GM23338 (cell line): ENCODE measurements at regions not wholly inside any gene's neighbourhood (a gene's known extent, or its start where the extent isn't known, plus 50 kb on each side); places are given as distances from the start of the nearest gene placed in this dataset.

ENCODE experiments used
- CREB1 ChIP-seq: fragments of 250-450 bp; sonication (Bioruptor Pico); IDR thresholded peaks from 2 replicates; pipeline ENCODE4 v1.5.0; 2020; ENCODE audit warnings: low read depth, mild to moderate bottlenecking, moderate library complexity
- EZH2 ChIP-seq: fragments of 200-600 bp; sonication (generic); IDR thresholded peaks from one replicate; pipeline ENCODE4 v1.8.0; 2017; ENCODE audit warnings: antibody characterized with exemption, mild to moderate bottlenecking, low read depth; ENCODE audit not compliant: unreplicated experiment
- POLR2AphosphoS5 ChIP-seq: IDR thresholded peaks from 2 replicates; pipeline ENCODE4 v1.6.1; 2016; ENCODE audit warnings: antibody characterized with exemption, low read depth
- STAT1 ChIP-seq: IDR thresholded peaks from one replicate; pipeline ENCODE4 v1.6.1; 2016; ENCODE audit warnings: antibody characterized with exemption; ENCODE audit not compliant: unreplicated experiment
- TF ChIP-seq, protein P1 (sequence below), 2 experiments: fragments of 200-600 bp in 1 of 2; sonication (generic) in 1 of 2; conservative IDR thresholded peaks; 2 replicates each; pipeline versions ENCODE4 v1.5.1 to v1.6.1; 2016 to 2017; ENCODE audit warnings: antibody characterized with exemption in 2 of 2, low read depth in 2 of 2, mild to moderate bottlenecking in 2 of 2, moderate library complexity in 1 of 2
- TF ChIP-seq, protein P2 (sequence below): IDR thresholded peaks from one replicate; pipeline ENCODE4 v1.6.1; 2018; ENCODE audit warnings: antibody characterized with exemption; ENCODE audit not compliant: unreplicated experiment
- TF ChIP-seq, protein P3 (sequence below): fragments of 250-450 bp; sonication (Bioruptor Pico); IDR thresholded peaks from 2 replicates; pipeline ENCODE4 v1.5.0; 2020; ENCODE audit warnings: mild to moderate bottlenecking, moderate library complexity

DNA sequence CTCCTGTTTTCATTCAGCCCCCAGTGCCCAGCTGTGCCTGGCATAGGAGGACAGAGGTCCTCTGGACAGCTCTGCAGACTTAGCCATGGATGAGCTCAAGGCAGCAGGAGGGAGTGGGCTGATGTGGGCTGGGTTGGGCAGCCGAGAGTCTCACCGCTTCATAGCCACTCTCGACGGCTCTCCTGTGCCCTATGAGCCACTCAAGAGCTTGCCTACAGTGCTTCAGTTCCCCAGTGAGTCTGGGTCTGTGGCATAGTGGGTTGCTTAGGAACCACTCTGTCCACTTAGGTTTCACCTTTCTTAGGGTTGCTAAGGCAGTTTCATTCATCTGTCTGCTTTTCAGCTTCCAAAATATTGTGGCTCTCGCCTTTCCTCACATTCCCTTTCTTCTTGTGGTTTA, 296.8 kb downstream of the ICE1 start:
- TF ChIP-seq, protein P1, sequence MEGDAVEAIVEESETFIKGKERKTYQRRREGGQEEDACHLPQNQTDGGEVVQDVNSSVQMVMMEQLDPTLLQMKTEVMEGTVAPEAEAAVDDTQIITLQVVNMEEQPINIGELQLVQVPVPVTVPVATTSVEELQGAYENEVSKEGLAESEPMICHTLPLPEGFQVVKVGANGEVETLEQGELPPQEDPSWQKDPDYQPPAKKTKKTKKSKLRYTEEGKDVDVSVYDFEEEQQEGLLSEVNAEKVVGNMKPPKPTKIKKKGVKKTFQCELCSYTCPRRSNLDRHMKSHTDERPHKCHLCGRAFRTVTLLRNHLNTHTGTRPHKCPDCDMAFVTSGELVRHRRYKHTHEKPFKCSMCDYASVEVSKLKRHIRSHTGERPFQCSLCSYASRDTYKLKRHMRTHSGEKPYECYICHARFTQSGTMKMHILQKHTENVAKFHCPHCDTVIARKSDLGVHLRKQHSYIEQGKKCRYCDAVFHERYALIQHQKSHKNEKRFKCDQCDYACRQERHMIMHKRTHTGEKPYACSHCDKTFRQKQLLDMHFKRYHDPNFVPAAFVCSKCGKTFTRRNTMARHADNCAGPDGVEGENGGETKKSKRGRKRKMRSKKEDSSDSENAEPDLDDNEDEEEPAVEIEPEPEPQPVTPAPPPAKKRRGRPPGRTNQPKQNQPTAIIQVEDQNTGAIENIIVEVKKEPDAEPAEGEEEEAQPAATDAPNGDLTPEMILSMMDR (conservative IDR thresholded peaks at IDR 0.05; ENCODE audit: low read depth in 2 of 2) = no peak
- TF ChIP-seq CREB1 (CRISPR knock-in tag) = no peak
- TF ChIP-seq, protein P2, sequence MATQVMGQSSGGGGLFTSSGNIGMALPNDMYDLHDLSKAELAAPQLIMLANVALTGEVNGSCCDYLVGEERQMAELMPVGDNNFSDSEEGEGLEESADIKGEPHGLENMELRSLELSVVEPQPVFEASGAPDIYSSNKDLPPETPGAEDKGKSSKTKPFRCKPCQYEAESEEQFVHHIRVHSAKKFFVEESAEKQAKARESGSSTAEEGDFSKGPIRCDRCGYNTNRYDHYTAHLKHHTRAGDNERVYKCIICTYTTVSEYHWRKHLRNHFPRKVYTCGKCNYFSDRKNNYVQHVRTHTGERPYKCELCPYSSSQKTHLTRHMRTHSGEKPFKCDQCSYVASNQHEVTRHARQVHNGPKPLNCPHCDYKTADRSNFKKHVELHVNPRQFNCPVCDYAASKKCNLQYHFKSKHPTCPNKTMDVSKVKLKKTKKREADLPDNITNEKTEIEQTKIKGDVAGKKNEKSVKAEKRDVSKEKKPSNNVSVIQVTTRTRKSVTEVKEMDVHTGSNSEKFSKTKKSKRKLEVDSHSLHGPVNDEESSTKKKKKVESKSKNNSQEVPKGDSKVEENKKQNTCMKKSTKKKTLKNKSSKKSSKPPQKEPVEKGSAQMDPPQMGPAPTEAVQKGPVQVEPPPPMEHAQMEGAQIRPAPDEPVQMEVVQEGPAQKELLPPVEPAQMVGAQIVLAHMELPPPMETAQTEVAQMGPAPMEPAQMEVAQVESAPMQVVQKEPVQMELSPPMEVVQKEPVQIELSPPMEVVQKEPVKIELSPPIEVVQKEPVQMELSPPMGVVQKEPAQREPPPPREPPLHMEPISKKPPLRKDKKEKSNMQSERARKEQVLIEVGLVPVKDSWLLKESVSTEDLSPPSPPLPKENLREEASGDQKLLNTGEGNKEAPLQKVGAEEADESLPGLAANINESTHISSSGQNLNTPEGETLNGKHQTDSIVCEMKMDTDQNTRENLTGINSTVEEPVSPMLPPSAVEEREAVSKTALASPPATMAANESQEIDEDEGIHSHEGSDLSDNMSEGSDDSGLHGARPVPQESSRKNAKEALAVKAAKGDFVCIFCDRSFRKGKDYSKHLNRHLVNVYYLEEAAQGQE = no peak
- TF ChIP-seq EZH2 = no peak
- TF ChIP-seq, protein P3, sequence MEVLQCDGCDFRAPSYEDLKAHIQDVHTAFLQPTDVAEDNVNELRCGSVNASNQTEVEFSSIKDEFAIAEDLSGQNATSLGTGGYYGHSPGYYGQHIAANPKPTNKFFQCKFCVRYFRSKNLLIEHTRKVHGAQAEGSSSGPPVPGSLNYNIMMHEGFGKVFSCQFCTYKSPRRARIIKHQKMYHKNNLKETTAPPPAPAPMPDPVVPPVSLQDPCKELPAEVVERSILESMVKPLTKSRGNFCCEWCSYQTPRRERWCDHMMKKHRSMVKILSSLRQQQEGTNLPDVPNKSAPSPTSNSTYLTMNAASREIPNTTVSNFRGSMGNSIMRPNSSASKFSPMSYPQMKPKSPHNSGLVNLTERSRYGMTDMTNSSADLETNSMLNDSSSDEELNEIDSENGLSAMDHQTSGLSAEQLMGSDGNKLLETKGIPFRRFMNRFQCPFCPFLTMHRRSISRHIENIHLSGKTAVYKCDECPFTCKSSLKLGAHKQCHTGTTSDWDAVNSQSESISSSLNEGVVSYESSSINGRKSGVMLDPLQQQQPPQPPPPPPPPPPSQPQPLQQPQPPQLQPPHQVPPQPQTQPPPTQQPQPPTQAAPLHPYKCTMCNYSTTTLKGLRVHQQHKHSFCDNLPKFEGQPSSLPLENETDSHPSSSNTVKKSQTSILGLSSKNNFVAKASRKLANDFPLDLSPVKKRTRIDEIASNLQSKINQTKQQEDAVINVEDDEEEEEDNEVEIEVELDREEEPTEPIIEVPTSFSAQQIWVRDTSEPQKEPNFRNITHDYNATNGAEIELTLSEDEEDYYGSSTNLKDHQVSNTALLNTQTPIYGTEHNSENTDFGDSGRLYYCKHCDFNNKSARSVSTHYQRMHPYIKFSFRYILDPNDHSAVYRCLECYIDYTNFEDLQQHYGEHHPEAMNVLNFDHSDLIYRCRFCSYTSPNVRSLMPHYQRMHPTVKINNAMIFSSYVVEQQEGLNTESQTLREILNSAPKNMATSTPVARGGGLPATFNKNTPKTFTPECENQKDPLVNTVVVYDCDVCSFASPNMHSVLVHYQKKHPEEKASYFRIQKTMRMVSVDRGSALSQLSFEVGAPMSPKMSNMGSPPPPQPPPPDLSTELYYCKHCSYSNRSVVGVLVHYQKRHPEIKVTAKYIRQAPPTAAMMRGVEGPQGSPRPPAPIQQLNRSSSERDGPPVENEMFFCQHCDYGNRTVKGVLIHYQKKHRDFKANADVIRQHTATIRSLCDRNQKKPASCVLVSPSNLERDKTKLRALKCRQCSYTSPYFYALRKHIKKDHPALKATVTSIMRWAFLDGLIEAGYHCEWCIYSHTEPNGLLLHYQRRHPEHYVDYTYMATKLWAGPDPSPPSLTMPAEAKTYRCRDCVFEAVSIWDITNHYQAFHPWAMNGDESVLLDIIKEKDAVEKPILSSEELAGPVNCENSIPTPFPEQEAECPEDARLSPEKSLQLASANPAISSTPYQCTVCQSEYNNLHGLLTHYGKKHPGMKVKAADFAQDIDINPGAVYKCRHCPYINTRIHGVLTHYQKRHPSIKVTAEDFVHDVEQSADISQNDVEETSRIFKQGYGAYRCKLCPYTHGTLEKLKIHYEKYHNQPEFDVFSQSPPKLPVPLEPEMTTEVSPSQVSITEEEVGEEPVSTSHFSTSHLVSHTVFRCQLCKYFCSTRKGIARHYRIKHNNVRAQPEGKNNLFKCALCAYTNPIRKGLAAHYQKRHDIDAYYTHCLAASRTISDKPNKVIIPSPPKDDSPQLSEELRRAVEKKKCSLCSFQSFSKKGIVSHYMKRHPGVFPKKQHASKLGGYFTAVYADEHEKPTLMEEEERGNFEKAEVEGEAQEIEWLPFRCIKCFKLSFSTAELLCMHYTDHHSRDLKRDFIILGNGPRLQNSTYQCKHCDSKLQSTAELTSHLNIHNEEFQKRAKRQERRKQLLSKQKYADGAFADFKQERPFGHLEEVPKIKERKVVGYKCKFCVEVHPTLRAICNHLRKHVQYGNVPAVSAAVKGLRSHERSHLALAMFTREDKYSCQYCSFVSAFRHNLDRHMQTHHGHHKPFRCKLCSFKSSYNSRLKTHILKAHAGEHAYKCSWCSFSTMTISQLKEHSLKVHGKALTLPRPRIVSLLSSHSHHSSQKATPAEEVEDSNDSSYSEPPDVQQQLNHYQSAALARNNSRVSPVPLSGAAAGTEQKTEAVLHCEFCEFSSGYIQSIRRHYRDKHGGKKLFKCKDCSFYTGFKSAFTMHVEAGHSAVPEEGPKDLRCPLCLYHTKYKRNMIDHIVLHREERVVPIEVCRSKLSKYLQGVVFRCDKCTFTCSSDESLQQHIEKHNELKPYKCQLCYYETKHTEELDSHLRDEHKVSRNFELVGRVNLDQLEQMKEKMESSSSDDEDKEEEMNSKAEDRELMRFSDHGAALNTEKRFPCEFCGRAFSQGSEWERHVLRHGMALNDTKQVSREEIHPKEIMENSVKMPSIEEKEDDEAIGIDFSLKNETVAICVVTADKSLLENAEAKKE = no peak
- no peak for TF ChIP-seq POLR2AphosphoS5
- TF ChIP-seq STAT1 = no peak
